HepG2 (cell line): ENCODE measurements at regions not wholly inside any gene's neighbourhood (a gene's known extent, or its start where the extent isn't known, plus 50 kb on each side); places are given as distances from the start of the nearest gene placed in this dataset.

Source experiments
- POLR2AphosphoS5 ChIP-seq: IDR thresholded peaks from 2 replicates; pipeline ENCODE4 v1.6.1; 2012; ENCODE audit warnings: low read depth, low read length
- ZNF121 ChIP-seq: sonication (generic); formaldehyde crosslinking; IDR thresholded peaks from 2 replicates; pipeline ENCODE4 v1.5.0; 2020; ENCODE audit warnings: mild to moderate bottlenecking, missing genetic modification reagents

DNA sequence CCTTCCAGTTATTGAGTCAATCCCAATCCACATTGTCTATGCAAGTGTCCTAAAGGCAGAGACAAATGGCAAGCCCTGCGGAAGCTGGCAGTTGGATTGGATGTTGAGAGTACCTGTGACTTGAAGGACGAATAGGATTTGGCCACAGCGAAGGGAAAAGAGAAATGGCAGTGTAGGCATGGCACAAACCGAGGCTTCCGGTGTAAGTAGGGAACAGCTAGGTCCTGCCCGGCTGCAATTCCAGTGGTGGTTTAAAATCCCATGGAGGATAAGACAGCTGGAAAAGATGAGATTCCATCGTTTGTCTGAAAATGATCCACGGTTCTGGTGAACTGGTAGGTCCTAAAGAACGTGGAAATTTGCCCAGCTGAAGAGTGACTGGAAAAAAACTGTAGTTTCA lies 296.2 kb downstream of the TCERG1L start:
- TF ChIP-seq ZNF121 (CRISPR knock-in tag) (no peak), POLR2AphosphoS5 (no peak)
